Chondrocyte (in vitro differentiated cells): ENCODE measurements at regions not wholly inside any gene's neighbourhood (a gene's known extent, or its start where the extent isn't known, plus 50 kb on each side); places are given as distances from the start of the nearest gene placed in this dataset.

Source experiments
- DNase-seq: peaks from one replicate; pipeline ENCODE4 v3.0.0; 2021; ENCODE audit warnings: mixed read lengths, low spot score
- H3K27ac Mint-ChIP-seq: one replicate; pipeline ENCODE4 v1.8.0; 2021; ENCODE audit warnings: mild to moderate bottlenecking, moderate library complexity, mixed read lengths; ENCODE audit not compliant: unreplicated experiment
- H3K27me3 Mint-ChIP-seq: 2 replicates; pipeline ENCODE4 v1.8.0; 2021; ENCODE audit warnings: low read depth, mixed read lengths
- H3K36me3 Mint-ChIP-seq: 2 replicates; pipeline ENCODE4 v1.8.0; 2021; ENCODE audit warnings: low read depth, mixed read lengths
- H3K4me1 Mint-ChIP-seq: 2 replicates; pipeline ENCODE4 v1.8.0; 2021; ENCODE audit warnings: low read depth, mild to moderate bottlenecking, mixed read lengths
- H3K4me3 Mint-ChIP-seq: one replicate; pipeline ENCODE4 v1.8.0; 2021; ENCODE audit warnings: mild to moderate bottlenecking, moderate library complexity, mixed read lengths; ENCODE audit not compliant: unreplicated experiment
- H3K9me3 Mint-ChIP-seq: 2 replicates; pipeline ENCODE4 v1.8.0; 2021; ENCODE audit warnings: low read depth, mixed read lengths
- TF ChIP-seq, protein P1 (sequence below): fragments of 200-600 bp; sonication (generic); IDR thresholded peaks from 2 replicates; pipeline ENCODE4 v1.5.0; 2021; ENCODE audit warnings: antibody characterized with exemption, mild to moderate bottlenecking, moderate library complexity

DNA sequence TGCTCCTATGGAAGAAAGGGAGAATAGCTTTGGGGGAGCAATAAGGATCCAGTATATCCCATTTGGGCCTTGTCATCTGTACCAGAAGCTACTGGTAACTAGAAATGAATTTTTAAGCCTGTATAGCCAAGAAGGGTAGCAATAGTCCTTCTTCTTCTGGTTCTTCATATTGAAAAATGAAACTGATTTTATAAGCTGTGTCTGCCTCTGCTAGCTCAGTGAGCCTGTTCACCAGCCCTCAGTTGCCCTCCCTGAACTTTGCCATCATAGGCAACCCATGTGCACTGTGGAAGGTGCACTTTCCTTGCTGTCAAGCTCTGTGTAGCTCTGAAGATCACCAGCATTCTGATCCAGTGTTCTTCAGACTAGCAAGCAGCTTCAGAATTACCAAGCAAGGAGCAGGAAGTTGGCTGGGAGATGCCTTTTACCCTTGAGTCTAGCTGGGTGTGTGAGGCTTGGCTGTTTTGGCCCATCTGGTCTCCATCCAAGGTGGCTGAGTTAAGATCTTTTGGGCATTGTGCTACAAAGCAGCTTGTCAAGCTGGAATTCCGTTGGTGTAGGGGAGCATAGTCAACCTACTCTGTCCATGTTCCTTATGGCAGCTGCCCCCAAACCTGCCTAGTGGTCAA lies 55.8 kb upstream of the MGAT5 start:
- TF ChIP-seq, protein P1, sequence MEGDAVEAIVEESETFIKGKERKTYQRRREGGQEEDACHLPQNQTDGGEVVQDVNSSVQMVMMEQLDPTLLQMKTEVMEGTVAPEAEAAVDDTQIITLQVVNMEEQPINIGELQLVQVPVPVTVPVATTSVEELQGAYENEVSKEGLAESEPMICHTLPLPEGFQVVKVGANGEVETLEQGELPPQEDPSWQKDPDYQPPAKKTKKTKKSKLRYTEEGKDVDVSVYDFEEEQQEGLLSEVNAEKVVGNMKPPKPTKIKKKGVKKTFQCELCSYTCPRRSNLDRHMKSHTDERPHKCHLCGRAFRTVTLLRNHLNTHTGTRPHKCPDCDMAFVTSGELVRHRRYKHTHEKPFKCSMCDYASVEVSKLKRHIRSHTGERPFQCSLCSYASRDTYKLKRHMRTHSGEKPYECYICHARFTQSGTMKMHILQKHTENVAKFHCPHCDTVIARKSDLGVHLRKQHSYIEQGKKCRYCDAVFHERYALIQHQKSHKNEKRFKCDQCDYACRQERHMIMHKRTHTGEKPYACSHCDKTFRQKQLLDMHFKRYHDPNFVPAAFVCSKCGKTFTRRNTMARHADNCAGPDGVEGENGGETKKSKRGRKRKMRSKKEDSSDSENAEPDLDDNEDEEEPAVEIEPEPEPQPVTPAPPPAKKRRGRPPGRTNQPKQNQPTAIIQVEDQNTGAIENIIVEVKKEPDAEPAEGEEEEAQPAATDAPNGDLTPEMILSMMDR, result no peak
- Mint-ChIP-seq H3K9me3 (no peaks in the 10 kb centered on the region), H3K4me3 (no peak overlapping the region), H3K4me1 (peaks cover 22% of the 10 kb centered on the region), H3K27me3 (no peaks in the 10 kb centered on the region), H3K27ac (no peak overlapping the region), H3K36me3 (no peaks in the 10 kb centered on the region)
- no peak for DNase-seq

GRCh38 chr2:134199123-134199522 lies 54.7 kb upstream of the MGAT5 start:
- Mint-ChIP-seq H3K4me3 (no peak overlapping the region), H3K27ac (no peak overlapping the region), H3K27me3 (no peaks in the 10 kb centered on the region), H3K9me3 (no peaks in the 10 kb centered on the region), H3K4me1 (peaks cover 17% of the 10 kb centered on the region), H3K36me3 (no peaks in the 10 kb centered on the region)
- TF ChIP-seq, protein P1, result no peak
- DNase-seq, result no peak

DNA sequence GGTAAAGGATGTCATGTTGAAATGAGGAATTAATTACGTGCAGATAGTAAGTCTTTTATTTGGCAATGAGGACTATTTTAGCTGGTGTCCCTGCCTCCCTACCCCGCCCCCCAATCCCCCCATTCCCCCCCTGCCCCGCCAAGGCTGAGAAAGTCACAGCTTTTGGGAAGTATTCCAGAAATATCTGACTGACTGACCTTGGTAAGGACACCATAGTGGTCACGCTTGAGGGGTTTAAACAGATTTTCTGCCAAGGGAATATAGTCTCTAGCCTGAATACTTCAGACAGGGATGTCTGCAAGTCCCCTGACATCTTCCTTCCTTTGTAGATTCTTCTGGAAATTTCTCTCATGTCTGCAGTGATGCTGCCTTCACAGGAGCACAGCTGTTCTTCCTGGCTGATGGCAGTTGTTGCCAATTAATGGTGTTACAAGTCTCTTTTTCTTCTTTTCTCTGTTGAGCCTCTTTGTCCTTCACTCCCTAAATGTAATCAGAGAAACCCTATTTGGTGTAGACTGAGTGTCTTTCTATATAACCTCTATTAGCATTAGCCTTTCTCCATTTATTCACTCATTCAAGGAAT lies 53.7 kb upstream of the MGAT5 start:
- DNase-seq, result no peak
- no peak overlapping the region for H3K4me3 Mint-ChIP-seq
- no peaks in the 10 kb centered on the region for H3K9me3 Mint-ChIP-seq
- no peaks in the 10 kb centered on the region for H3K27me3 Mint-ChIP-seq
- H3K4me1 Mint-ChIP-seq, result peaks cover 15% of the 10 kb centered on the region
- H3K27ac Mint-ChIP-seq, result no peak overlapping the region
- TF ChIP-seq, protein P1, result no peak
- H3K36me3 Mint-ChIP-seq, result no peaks in the 10 kb centered on the region

DNA sequence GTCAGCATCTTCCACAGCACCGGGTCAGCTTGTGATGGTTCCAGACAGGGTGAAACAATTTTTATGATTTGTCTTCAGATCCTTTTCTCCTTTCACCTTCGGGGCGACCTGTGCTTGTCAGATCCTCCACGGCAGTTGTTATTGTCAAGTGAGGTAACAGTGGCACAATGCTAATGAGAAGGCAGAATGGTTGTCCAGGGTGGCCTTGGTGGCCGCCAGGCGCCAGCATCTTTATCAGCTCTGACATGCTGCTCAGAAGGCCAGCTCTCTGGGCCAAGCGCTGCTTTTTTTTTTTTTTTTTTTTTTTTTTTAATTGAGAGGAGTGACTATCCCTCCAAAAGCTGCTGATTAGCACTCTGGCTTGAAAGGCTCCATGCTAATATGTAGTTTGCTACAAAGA lies 52.3 kb upstream of the MGAT5 start:
- Mint-ChIP-seq H3K27me3 (no peaks in the 10 kb centered on the region), H3K4me1 (peaks cover 15% of the 10 kb centered on the region), H3K27ac (no peak overlapping the region), H3K36me3 (no peaks in the 10 kb centered on the region), H3K4me3 (no peak overlapping the region), H3K9me3 (no peaks in the 10 kb centered on the region)
- DNase-seq, result no peak
- TF ChIP-seq, protein P1, result no peak

DNA sequence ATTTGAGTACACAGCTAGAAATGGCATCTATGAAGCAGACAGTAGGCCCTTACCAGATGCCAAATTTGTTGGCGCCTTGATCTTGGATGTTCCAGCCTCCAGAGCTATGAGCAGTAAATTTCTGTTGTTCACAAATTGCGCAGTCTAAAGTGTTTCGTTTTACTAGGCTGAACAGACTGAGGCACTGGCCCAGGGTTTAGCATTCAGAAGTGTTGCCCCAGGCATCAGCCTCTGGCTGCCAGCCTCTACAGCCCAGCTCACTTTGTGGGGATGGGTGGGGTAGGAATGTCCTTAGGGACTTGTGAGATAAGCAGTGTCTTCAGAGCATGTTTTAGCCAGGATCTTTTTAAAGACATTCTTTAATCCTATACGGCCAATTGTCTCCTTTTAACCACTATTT lies 51.5 kb upstream of the MGAT5 start:
- no peak for DNase-seq
- Mint-ChIP-seq H3K27me3 (no peaks in the 10 kb centered on the region), H3K4me1 (peaks cover 15% of the 10 kb centered on the region), H3K27ac (no peak overlapping the region), H3K9me3 (no peaks in the 10 kb centered on the region), H3K36me3 (no peaks in the 10 kb centered on the region), H3K4me3 (no peak overlapping the region)
- TF ChIP-seq, protein P1, result no peak
